Stimulated activated CD4-positive, alpha-beta T cell treated with anti-CD3 and anti-CD28 coated beads, Interleukin-12 subunit alpha, Interleukin-12 subunit beta, amount 100 ng/mL, for 48 hours (primary cell): ENCODE measurements at regions not wholly inside any gene's neighbourhood (a gene's known extent, or its start where the extent isn't known, plus 50 kb on each side); places are given as distances from the start of the nearest gene placed in this dataset.

Experiments used
- DNase-seq, 3 donors: peaks; one replicate each; pipeline ENCODE4 v3.0.0-alpha.2; 2020; ENCODE audit warnings: low read depth in 2 of 3, low spot score in 1 of 3

DNA sequence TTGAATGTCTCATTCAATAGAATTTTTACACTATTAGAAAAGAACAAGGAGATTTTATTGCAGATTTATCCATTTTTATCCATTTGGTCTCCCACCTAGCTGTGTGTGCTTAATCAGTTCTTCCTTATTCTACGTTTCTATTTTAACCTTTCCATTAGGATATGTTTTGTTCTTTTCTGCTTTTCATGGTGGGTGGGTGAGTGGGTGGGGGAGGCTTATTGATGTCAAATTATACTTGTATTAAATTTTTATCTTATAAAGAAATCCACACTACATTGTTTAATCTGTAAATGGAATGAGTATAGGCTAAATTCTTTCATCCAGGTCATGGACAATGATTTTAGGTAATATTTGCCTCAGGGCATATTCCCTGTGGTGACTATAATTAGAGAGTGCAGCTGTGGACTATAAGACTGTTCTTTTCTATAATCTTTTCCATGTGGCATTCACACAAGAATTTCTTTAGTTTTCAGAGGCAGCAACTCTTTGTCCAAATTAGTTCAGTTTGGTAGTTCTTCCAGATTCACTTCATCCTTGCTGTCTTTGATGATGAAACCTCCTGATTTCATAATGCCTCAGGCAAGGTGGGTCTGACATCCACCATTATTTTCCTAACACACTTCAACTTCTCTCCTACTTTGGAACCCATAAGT is 2451.8 kb downstream of the PCDH7 start:
- DNase-seq = no peak

DNA sequence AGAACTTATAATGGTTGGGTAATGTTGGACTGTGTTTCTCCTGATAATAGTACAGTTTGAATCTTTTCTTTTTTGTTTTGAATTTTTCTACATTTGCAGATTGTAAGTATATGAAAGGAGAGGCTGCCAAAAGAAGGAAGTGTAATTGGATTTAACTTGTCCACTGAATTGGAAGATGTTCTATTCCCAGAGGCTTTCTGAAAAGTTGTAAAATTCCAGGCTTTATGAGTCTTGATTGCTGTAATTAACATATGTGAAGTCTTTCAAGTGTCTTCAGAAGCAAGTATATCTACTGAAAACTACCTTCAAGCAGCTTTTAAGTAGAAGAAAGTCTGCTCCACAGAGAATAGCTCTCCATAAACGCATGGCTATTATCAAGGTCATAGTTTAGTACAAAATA is 2456.4 kb downstream of the PCDH7 start:
- no peak for DNase-seq

DNA sequence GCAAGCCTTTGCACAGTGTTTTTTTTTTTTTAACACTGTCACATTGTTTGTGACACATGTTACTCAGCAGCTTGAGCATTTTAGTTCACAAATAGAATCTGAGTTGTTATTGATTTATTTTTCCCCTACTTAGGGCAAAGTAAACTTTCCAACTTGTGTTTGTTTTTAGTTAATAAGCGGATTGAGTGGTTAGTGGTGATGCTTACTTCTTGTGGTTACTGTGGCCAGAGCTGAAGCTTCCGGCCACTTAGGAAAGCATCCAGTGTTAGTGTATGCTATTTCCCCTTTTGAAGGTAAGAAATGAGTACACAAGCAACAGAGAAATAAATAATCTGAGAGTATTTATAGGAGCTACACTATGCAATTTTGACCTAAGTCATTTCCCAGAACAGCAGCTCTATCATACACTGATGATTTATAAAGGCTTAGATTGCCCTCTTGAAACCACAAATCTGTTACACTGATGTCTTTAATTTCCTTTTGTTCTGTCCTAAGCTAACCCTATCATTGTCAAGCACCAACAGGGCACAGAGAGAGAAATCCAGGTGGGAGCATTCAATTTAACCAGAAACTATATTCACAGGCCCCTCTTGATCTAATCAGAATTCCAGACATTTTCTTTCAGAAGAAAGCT is 2464.6 kb downstream of the PCDH7 start:
- no peak for DNase-seq

DNA sequence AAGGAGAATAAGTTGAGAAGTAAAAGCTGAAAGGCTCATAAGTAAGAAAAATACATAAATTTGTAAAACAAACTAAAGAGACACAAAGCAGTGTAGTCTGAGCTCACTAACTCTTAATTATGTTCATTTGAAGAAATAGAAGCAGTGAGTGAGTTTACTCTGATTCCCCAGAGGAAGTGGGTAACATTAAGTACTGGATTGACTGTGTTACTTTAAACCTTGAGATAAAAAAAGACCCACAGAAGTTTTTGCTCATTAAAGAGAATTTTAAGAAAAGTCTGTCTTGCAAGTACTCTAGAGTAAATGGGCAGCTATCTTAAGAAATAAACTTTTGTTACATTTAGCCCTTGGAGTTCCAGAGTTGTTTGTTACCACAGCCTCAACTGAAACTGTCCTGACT is 2466.9 kb downstream of the PCDH7 start:
- DNase-seq = no peak

DNA sequence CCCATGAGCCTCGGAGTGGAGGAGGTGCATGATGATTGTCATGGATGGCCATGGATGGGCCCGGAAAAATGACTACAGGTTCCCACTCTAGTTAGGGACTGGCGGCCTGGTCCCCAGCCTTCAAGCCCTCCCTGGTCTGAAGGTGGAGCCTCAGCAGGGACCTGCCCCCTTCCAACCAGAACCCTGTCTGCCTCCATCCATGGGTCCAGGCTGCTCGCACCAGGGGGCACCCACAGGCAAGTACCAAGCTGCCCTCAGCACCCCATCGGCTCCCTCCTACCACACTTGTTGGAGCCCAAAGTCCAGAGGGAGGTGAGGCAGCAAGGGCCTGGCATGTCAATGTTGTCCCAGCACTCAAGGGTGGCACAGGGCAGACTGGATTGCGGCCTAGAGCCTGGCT is 2468.6 kb downstream of the PCDH7 start:
- DNase-seq = no peak

DNA sequence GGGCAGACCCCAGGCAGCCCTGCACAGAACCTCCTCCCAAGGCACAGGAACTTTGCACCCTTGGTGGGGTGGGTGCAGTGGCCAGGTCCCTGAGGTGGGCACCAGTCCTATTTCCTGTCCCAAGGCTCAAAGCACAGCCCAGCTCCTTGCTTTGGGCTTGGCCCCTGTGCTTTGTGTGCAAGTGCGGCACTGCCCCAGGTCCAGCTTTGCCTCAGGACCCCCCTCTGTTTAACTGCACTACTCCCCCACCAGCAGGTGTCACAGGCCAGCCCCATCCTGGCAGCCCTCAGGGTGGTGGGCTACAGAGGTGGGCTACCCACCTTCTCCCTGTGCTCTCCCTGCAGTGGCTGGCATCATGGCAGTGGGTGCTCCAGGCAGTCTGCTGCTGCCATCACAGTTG is 2469.0 kb downstream of the PCDH7 start:
- no peak for DNase-seq

DNA sequence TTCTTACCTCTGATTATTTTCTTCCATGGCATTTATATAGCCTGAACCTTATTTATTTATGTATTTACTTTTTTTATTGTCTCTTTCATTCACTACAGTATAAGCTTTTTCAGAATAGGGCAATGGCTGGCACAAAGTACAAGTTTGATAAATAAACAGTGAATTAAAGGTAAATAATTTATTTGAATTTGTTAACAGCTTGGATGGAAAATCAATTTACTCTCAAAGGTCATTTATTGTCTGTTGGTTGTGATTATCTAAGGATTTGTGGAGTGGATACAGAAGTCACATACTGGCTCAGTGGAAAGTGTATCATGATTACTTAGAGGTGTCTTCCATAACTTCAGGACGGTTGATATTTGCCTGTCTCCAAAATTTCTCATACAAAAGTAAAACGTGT is 2472.9 kb downstream of the PCDH7 start:
- DNase-seq = no peak

DNA sequence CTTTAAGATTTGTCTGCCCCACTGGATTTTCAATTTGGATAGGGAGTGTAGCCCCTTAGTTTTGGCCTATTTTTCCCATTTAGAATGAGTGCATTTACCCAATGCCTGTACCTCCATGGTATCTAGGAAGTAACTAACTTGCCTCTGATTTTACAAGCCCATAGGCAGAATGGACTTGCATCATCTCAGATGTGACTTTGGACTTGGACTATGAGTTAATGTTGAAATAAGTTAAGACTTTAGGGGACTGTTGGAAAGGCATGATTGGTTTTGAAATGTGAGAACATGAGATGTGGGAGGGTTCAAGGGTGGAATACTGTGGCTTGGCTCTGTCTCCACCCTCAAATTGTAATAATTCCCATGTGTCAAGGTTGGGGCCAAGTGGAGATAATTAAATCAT is 2480.2 kb downstream of the PCDH7 start:
- DNase-seq = no peak

DNA sequence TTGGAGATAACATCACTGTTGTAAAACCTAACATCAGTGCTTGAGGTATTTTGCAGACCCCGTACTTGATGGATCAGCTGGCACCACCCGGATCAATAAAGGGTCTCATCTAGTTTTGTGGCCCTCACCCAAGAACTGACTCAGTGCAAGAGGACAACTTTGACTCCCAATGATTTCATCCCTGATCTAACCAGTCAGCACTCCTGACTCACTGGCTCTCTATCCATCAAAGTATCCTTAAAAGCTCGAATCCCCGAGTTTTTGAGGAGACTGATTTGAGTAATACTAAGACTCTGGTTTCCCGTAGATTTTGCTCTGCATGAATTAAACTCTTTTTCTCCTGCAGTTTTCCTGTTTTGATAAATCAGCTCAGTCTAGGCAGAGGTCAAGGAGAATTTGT is 2498.1 kb downstream of the PCDH7 start:
- DNase-seq = no peak

DNA sequence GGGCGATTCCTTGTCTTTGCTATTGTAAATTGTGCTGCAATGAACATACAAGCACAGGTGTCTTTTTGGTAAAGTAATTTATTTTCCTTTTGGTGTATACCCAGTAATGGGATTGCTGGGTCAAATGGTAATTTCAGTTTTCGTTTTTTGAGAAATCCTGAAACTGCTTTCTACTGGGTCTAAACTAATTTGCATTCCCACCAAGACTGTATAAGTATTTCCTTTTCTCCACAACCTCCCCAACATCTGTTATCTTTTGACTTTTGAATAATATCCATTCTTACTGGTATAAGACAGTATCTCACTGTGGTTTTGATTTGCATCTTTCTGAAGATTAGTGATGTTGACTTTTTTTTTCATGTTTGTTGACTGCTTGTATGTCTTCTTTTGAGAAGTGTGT is 2506.0 kb downstream of the PCDH7 start:
- no peak for DNase-seq

DNA sequence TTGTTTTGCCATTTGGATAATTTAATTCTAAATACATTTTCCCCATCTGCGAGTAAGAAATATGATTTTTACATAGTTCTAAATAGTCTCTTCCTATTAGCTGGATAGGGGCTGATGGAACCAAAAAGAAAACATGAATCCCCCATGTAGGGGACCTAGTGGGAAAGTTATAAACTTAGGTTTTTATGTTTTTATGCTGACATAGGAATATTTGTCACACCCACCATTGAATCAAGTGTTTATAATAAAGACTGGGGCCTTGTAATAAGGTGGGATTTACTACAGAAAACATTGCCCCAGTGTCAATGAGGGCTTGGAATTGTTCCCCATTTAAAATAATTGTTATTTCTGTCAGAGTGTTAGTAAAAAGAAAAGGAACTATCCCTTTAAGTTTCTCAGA is 2506.6 kb downstream of the PCDH7 start:
- DNase-seq = no peak

DNA sequence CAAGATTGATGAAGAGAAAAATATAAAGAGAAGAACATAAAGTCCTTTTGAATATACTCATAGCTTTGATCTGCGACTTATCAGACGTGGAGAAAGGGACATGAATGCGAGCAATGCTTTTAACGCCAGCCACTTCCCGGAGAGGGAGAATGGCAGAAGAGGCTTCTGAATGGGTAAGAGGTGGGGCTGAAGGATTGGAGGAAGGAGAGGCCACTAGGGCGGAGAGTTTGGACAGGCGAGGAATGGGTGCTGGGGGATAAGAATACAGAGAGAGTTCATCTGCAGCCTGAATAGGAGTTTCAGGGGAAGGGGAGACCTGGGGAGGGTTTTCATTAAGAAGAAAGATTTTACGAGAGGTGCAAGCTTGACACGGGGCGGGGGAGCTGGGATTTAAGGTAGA is 2534.9 kb downstream of the PCDH7 start:
- no peak for DNase-seq

DNA sequence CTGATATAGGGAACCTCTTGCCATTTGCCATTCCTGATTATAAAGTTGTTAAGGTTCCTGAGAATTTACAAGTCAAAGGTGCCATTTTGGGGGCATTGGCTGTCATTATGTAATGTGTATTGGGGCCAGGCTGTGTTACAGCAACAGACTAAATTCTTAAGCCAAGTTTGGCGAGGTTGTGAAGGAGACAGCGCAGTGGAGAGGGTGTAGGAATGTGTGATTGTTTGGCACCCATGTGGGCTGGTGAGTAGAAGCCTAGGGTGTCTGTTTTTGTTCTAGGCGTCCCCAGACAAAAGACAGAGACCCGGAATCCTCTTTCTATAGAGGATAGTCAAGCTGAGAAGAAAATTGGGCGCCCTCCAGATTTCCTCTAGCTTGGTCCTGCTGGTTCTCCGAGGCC is 2535.3 kb downstream of the PCDH7 start:
- no peak for DNase-seq

DNA sequence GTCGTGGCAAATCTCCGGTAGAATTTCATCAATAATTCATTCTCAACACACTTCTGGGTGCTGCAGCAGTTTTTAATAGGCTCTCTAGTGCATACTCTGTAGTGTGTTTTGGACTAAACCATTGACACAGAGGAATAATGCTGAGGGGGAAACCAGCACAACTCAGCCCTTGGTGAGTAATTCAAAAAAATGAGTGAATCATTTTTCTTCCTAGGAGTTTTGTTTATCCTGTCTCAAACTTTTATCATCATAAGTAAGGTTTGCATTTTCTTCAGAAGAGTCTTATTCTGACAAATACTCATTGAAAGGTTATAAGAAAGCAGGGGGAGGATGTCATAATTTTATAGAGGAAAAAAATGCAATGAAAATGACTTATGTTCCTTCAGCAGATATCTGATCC is 2542.7 kb downstream of the PCDH7 start:
- no peak for DNase-seq

DNA sequence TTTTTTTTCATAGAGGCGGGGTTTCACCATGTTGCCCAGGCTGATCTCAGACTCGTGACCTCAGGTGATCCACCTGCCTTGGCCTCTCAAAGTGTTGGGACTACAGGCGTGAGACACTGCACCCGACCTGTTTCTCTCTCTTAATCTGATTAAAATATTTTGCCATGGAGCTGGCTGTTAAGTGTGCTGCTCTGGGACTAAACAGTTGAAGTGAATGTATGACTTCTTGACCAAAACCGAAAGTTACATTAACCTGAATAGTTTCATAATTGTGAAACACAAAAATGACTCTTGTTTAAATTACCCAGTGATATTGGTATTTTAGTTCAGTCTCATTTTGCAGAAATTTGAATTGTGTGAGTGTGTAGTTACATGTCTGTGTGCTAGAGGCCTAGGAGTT is 2548.6 kb downstream of the PCDH7 start:
- DNase-seq = no peak

DNA sequence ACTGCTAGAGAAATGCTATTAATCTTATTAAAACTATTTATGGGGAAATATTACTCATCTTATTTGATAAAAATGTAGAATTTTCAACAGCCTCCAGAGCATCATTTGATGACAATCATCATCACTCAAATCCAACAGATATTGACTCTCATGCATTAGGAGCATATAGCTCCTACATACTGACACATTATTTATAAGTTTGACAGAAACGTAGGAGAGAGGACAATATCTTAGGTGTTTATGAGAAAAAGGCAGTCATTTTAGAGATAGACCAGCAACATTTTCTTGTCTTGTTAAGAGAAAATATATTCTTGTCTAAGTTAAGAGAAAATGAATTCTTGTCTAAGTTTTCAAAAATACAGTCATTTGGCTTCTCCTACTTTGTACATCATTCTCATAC is 2550.2 kb downstream of the PCDH7 start:
- DNase-seq = no peak

DNA sequence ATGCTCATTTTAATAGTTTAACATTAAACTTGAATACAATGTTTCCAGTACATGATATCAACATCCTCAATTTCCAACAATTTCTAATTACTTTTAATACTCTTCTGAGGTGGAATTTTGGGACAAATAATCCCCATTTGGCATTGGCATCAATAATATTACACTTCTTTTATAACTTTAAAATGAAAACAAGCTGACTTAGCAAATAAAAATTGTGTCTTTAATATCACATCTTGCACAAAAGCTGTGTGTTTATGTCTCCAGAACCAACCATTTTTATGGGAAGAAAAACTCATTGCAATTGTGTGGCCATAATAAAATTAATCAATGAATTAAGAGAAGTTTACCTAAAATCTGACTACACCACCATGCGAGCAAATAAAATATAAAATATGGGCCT is 2552.6 kb downstream of the PCDH7 start:
- no peak for DNase-seq

DNA sequence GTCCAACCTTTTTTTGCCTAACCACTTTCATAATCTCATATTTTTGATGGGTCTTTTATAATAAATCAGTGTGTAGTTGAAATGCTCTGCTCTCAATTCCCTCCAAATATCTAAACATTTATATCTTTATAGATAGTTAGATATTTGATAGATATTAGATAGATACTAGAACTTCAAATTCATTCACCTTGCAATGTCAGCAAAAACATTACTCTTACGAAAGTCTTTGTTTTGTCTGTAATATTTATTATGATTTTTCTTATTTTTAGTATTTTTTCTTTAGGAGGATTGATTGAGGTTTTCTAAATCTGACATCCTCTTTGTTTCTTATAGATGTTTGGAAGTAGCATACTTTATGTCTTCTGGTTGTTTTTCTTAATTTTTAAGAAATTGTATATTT is 2563.6 kb downstream of the PCDH7 start:
- DNase-seq = no peak

DNA sequence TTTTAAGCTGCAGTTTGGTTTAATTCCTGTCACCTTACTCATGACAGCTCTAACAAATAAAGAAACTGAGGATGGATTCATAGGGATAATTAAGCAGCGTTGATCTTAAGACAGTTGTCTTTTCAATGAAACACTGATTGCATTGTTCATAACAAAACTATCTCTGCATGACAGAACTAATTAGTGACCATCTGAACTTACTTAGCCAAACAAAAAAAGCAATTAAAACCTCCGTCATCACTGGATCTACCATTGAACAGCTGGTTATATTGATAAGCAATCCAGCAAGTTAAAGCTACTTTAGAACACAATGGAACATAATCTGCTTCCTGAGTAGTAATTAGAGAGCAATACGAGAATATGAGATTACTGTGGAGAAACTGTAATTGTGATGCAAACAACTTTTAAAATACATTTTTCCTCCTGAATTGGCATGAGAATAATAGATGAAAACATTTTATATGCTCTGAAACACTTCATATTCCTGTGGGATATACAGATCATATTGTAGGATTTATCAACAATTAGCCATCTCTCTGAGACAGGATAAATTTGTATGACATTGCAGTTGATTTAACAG is 2576.8 kb downstream of the PCDH7 start:
- DNase-seq = no peak

DNA sequence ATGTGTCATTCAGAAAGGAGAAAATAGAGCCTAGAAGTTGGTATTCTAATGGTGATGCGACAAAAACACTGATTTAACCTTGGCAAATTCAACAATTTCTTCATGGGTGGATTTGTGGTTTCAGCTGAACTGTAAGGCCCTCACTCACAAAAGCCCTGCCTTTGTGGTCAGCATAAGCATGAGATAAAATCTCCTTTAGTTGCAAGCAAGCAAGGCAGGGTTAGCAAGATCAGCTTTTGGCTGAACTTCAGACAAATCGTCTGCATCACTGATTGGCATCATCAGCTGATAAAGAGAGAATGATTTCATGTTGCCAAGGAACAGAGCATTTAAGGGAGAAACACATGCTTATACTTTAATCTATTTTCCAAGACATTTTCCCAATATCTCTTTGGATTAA is 2582.2 kb downstream of the PCDH7 start:
- DNase-seq = no peak

DNA sequence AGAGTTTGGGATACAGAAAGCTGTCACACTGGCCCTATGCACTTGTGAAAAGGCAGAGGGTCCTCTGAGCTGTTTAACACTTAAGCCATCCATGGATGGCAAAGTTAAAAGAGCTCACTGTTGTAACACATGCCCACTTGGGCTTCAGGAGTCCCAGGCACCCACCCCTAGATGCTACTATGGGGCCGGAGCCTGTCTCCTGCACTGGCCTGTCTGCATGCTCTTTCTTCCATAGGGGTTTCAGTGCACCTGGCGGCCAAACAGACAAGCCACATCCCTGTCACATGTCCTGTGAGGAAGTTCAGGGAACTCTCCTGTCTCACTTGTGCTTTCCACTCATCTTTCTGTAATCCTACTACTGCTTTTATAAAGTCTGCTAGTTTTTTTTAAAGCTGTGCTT is 2586.0 kb downstream of the PCDH7 start:
- no peak for DNase-seq

DNA sequence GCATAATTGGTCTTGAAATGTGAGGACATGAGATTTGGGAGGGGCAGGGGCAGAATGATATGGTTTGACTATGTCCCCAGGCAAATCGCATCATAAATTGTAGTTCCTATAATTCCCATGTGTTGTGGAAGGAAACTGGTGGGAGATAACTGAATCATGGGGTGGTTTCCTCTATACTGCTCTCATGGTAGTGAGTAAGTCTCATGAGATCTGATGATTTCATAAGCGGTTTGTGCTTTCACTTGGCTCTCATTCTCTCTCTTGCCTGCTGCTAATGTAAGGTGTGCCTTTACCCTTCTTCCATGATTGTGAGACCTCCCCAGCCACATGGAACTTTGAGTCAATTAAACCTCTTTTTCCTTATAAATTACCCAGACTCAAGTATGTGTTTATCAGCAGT is 2595.9 kb downstream of the PCDH7 start:
- no peak for DNase-seq

DNA sequence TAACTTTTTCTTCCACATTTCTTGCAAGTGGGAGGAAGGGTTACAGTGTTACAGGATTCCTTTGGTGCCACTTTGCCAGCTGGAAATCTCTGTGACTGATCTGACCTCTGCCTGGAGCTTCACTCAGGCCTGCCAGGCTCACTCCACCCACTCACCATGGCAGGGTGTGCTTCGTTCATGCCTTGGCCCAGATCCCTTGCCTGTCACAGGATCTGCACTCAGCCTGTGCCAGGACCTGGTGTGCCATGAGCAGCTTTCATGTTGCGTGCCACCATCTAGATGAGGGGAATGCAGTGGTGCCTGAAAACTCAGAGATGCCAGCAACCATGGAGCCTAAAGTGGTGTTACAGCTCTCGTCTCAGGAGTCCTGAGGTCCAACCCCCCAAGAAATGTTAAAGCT is 2596.4 kb downstream of the PCDH7 start:
- no peak for DNase-seq
